ENCODE measurements at regions not wholly inside any gene's neighbourhood (a gene's known extent, or its start where the extent isn't known, plus 50 kb on each side); places are given as distances from the start of the nearest gene placed in this dataset.

DNA sequence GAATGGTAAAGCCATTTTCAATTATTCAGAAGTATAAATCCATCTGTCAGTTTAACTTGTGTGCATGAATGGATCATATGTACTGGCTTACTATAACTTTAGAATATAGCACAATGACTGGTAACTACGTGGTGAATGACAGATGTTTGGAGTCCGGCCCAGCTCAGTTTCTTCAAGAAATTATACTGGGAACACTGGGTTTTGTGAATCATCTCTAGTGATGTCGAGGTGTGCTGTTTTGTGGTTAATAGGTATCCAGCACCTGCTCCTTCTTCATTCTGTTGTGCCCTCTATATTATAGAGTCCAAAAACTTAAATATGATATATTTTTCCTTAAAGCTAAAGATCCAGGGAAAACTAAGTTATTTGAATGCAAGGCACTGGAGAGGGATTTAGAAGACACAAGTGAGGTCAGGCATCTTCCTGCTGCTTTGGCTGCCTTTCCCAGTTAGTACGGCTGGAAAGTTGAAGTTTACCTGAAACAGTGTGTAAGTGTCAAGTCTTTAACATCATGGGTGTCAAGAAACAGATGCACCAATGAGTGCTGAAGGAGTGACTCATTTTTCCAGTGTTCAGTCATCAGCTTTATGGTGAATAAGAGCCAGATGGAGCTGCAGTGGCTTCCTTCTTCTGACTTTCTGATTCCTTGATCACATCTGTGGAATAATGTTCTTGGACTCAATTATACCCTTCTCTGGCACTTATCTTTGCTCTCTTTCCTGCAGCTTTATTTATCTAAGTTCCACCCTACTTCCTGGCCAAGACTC, 1079.5 kb upstream of the CELF4 start:
- TF ChIP-seq, protein P1, sequence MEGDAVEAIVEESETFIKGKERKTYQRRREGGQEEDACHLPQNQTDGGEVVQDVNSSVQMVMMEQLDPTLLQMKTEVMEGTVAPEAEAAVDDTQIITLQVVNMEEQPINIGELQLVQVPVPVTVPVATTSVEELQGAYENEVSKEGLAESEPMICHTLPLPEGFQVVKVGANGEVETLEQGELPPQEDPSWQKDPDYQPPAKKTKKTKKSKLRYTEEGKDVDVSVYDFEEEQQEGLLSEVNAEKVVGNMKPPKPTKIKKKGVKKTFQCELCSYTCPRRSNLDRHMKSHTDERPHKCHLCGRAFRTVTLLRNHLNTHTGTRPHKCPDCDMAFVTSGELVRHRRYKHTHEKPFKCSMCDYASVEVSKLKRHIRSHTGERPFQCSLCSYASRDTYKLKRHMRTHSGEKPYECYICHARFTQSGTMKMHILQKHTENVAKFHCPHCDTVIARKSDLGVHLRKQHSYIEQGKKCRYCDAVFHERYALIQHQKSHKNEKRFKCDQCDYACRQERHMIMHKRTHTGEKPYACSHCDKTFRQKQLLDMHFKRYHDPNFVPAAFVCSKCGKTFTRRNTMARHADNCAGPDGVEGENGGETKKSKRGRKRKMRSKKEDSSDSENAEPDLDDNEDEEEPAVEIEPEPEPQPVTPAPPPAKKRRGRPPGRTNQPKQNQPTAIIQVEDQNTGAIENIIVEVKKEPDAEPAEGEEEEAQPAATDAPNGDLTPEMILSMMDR (IDR thresholded peaks at IDR 0.05; ENCODE audit: low read depth, low read length) = no peak
- TF ChIP-seq POLR2A (IDR thresholded peaks at IDR 0.05; ENCODE audit: extremely low read depth, insufficient read length) = no peak
